Activated T-cell treated with anti-CD3 and anti-CD28 coated beads, Interleukin-2, amount 50 U/mL, for 24 hours (primary cell): ENCODE measurements at regions not wholly inside any gene's neighbourhood (a gene's known extent, or its start where the extent isn't known, plus 50 kb on each side); places are given as distances from the start of the nearest gene placed in this dataset.

ENCODE experiments used
- DNase-seq: peaks from one replicate; pipeline ENCODE4 v3.0.0-alpha.2; 2020
- H3K27ac Mint-ChIP-seq: 2 replicates; pipeline ENCODE4 v1.8.0; 2020; ENCODE audit warnings: mild to moderate bottlenecking, mixed read lengths
- H3K27me3 Mint-ChIP-seq: 2 replicates; pipeline ENCODE4 v1.8.0; 2020; ENCODE audit warnings: mixed read lengths
- H3K36me3 Mint-ChIP-seq: 2 replicates; pipeline ENCODE4 v1.8.0; 2020; ENCODE audit warnings: low read depth, mixed read lengths
- H3K4me1 Mint-ChIP-seq: 2 replicates; pipeline ENCODE4 v1.8.0; 2020; ENCODE audit warnings: low read depth, mixed read lengths
- H3K4me3 Mint-ChIP-seq: 2 replicates; pipeline ENCODE4 v1.8.0; 2020; ENCODE audit warnings: mild to moderate bottlenecking, moderate library complexity, mixed read lengths
- H3K9me3 Mint-ChIP-seq: 2 replicates; pipeline ENCODE4 v1.8.0; 2020; ENCODE audit warnings: mixed read lengths

DNA sequence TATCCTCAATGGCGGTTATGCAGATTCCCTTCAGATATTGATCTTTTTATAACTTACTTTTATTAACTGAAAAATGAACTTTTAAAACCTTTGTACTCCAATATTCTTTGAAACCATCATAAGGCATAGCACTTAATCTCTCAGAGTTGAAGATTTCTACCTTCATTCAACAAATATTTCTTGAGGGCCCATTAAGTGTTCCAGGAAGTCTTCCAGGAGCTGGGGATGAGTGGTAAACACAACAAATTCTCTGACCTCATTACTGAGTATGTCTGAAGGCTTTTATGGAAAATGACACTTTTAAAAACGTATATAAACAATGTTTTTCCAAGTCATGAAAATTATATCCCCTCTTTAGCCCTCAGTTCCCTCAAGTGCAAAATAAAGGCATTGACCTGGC, 575.3 kb upstream of the IL12A start:
- no peak overlapping the region for H3K4me3 Mint-ChIP-seq
- H3K9me3 Mint-ChIP-seq: peaks cover 23% of the 10 kb centered on the region
- H3K27ac Mint-ChIP-seq: no peak overlapping the region

DNA sequence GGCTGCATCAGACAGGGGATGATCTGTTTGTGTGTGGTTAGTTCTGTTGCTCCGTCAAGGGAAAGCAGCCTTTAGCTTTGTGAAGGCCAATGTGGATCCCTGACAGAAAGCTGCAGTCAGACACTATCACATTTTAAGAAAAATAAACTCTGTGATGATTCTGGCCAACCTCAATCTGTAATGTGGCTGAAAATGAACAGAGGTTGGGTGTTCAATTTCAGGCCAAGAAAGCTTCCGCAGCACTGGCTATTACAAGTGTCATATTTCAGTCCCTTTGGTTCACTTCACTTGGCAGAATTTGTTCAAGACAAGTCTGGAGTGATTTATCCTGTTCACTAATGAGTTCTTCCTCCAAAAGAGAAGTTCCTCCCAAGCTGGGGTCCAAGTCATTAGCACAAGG, 571.8 kb upstream of the IL12A start:
- Mint-ChIP-seq H3K4me3 (no peak overlapping the region), H3K36me3 (no peaks in the 10 kb centered on the region), H3K9me3 (peaks cover 9% of the 10 kb centered on the region), H3K27me3 (no peaks in the 10 kb centered on the region), H3K27ac (no peak overlapping the region), H3K4me1 (no peaks in the 10 kb centered on the region)
- DNase-seq: no peak

More for the DNA sequence above, 575.3 kb upstream of the IL12A start:
- H3K4me1 Mint-ChIP-seq: no peaks in the 10 kb centered on the region
- no peak for DNase-seq
- no peaks in the 10 kb centered on the region for H3K27me3 Mint-ChIP-seq
- no peaks in the 10 kb centered on the region for H3K36me3 Mint-ChIP-seq

DNA sequence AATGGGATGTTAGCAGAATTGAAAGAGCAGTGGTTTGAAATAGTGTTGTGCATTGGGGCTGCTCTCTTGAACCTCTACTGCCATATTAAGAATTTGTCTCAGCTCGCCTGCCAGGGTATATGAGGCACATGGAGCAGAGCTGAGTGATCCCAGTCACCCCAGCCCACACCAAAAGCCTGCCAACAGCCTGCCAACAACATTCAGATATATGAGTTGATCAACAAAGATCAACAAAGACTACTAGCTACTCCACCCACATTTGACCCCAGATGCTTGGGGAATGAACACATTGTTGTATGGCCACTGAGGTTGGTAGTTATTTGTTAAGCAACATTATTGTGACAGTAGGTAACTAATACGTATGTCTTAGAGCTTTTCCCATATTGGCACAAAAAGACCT, 570.9 kb upstream of the IL12A start:
- H3K36me3 Mint-ChIP-seq: no peaks in the 10 kb centered on the region
- DNase-seq: no peak

DNA sequence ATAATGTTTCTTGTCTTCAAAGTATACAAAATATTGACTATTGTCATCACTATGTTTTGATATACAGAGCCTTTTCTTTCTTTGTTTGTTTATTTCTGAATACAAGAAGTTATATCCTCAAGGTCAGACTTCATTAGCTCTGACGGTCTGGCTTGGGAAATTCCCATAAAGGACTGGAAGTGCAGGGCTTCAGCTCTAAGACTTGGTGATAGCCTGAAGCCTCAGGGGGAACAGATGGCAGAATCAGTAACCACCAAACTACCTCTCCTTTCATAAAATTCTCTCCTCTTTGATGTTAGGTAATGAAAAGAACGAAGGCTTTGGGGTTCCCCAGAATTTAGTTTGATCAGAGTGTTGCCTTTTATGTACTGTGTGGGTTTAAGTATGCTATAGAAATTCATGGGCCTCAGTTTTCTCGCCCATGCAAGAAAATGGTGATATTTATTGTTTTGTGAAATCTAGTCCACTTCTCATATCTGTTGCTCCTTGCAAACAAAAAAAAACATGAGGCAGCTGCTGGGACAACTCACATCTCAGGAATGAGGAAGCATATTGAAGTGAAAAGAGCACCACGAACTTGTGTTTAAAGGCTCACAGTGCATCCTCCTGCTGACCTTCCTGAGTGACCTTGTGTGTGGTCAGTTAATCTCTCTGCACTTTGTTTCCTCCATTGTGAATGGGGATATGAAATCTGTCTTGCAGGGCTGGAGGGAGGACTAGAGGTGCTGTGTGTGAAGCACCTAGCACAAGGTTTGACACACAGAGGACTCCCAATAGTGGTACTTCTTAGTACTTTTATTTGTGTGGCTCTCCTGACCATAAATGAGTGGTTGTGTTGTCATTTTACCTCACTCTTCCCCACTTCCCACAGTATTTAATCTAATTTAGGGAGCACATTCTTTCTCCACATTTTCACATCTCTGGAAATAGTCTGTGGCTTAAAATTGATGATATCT, 569.8 kb upstream of the IL12A start:
- no peak for DNase-seq
- H3K9me3 Mint-ChIP-seq: peaks cover 16% of the 10 kb centered on the region
- H3K27ac Mint-ChIP-seq: no peak overlapping the region
- no peak overlapping the region for H3K4me3 Mint-ChIP-seq
- H3K4me1 Mint-ChIP-seq: no peaks in the 10 kb centered on the region
- no peaks in the 10 kb centered on the region for H3K36me3 Mint-ChIP-seq
- H3K27me3 Mint-ChIP-seq: no peaks in the 10 kb centered on the region

More for the DNA sequence above, 570.9 kb upstream of the IL12A start:
- H3K27ac Mint-ChIP-seq: no peak overlapping the region
- no peak overlapping the region for H3K4me3 Mint-ChIP-seq
- no peaks in the 10 kb centered on the region for H3K4me1 Mint-ChIP-seq
- H3K9me3 Mint-ChIP-seq: peaks cover 11% of the 10 kb centered on the region
- no peaks in the 10 kb centered on the region for H3K27me3 Mint-ChIP-seq

DNA sequence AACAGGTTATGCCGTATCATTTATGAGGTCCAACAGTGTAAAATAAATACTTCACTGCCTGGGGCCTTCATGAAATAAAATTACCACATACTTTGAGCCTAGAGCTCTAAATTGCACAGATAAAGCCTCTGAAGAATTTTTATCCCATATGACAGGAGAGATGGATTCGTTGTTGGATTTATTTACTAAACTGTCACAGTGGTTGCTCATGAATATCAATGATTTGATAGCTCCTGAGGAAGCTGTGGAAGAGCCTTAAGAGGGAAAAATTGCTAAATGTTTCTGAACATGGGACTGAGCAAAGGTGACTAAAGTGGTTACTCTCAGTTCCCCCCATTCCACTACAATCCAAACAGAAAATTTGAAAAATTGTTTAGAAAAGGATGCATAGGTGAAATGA, 558.9 kb upstream of the IL12A start:
- Mint-ChIP-seq H3K36me3 (no peaks in the 10 kb centered on the region), H3K27ac (no peak overlapping the region), H3K4me1 (no peaks in the 10 kb centered on the region), H3K4me3 (no peak overlapping the region), H3K27me3 (no peaks in the 10 kb centered on the region), H3K9me3 (peaks cover 4% of the 10 kb centered on the region)
- DNase-seq: no peak

DNA sequence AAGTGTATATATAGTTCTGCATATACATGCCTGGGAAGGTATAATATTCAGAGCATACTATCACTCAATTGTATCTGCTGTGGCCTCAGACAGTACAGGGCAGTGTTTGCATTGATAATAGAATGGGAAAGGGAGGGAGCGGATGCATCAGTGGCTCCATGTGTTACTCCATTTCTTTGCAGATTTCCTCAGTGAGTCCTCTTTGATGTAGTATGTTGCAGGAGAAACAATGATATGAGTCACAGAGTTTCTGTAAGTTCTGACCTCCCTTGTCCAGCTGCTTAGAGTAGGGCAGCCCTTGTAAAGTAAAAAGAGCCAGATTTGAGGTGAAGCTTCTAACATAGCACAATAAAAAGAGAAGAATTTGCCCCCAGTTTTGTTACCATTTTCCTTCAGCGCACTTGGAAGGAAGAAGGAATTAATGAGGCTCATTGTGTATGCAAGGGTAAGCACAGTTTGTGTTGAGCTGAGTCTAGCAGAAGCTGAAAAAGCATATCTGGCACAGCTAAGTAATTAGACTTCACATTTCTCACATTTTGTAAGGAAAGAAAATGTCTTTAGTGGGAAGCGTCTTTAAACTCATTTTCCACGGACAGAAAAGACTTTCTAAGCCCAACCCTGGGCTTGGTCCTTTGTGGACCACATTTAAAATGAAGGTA, 555.8 kb upstream of the IL12A start:
- Mint-ChIP-seq H3K27me3 (no peaks in the 10 kb centered on the region), H3K4me3 (no peak overlapping the region), H3K9me3 (peaks cover 4% of the 10 kb centered on the region), H3K36me3 (no peaks in the 10 kb centered on the region), H3K4me1 (no peaks in the 10 kb centered on the region), H3K27ac (no peak overlapping the region)
- DNase-seq: no peak

DNA sequence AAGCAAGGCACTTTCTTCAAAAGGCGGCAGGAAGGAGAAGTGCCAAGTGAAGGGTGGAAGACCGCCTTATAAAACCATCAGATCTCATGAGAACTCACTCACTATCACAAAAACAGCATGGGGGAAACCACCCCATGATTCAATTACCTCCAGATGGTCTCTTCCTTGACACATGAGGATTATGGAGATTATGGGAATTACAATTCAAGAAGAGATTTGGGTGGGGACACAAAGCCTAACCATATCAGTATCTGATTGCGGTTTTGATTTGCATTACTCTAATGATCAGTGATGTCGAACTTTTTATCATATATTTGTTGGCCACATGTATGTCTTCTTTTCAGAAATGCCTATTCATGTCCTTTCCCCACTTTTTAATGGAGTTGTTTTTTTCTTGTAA, 549.3 kb upstream of the IL12A start:
- Mint-ChIP-seq H3K4me1 (no peaks in the 10 kb centered on the region), H3K27ac (no peak overlapping the region), H3K36me3 (no peaks in the 10 kb centered on the region), H3K9me3 (peaks cover 5% of the 10 kb centered on the region), H3K27me3 (no peaks in the 10 kb centered on the region), H3K4me3 (no peak overlapping the region)
- no peak for DNase-seq

DNA sequence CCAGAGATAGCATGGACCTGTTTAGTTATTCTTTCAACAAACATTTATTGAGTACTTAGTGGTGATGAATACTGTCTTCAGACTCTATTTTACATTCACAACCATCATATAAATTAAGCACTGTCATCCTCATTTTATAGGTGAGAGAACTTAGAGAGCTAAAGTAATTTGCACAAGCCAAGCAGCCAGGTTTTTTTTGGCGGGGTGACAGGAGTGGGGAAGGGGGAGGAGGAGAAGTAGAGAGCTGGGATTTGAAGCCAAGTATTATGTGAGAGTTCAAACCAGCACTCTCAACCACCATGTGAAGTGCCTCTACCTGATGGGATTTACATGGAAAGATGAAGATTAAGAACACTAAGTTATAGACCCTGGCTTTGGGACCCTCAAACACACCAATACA, 547.4 kb upstream of the IL12A start:
- no peak overlapping the region for H3K27ac Mint-ChIP-seq
- peaks cover 8% of the 10 kb centered on the region for H3K9me3 Mint-ChIP-seq
- H3K36me3 Mint-ChIP-seq: no peaks in the 10 kb centered on the region
- no peaks in the 10 kb centered on the region for H3K27me3 Mint-ChIP-seq
- no peaks in the 10 kb centered on the region for H3K4me1 Mint-ChIP-seq
- H3K4me3 Mint-ChIP-seq: no peak overlapping the region
- no peak for DNase-seq

DNA sequence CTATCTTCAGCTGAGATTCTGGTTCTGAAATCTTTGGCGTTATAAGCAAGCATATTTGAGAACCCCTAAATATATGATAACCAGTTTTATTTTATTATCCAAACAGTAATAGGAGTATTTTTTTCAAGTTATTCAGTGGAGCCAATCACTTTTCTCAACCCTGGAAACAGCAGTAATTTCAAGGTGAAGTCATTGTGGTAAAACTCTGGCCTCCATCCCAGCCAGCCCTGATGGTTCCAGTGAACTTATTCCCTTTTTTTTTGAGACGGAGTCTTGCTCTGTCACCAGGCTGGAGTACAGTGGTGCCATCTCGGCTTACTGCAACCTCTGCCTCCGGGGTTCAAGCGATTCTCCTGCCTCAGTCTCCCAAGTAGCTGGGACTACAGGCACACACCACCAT, 545.4 kb upstream of the IL12A start:
- Mint-ChIP-seq H3K27me3 (no peaks in the 10 kb centered on the region), H3K9me3 (peaks cover 8% of the 10 kb centered on the region), H3K27ac (no peak overlapping the region)

DNA sequence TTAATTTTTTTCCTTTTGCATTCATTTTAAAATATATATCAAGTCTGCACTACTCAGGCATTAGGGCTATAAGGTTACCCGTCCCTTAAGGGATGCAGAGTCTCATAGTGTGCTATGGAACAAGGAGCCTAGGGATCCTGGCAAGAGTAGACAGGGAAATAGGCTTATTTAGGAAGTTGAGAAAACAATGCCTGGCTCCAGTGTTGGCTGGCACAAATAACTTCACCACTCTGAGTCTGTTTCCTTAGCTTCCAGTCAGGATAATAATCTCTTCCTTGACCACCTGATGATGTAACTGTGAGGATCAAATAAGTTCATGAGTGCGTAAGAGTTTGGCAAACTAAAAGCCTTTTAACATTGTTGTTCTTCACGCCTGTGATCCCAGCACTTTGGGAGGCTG, 540.8 kb upstream of the IL12A start:
- Mint-ChIP-seq H3K27ac (no peak overlapping the region), H3K9me3 (peaks cover 5% of the 10 kb centered on the region), H3K4me3 (no peak overlapping the region), H3K27me3 (no peaks in the 10 kb centered on the region), H3K36me3 (no peaks in the 10 kb centered on the region), H3K4me1 (no peaks in the 10 kb centered on the region)
- no peak for DNase-seq

More for the DNA sequence above, 545.4 kb upstream of the IL12A start:
- Mint-ChIP-seq H3K4me1 (no peaks in the 10 kb centered on the region), H3K4me3 (no peak overlapping the region), H3K36me3 (no peaks in the 10 kb centered on the region)
- DNase-seq: no peak

DNA sequence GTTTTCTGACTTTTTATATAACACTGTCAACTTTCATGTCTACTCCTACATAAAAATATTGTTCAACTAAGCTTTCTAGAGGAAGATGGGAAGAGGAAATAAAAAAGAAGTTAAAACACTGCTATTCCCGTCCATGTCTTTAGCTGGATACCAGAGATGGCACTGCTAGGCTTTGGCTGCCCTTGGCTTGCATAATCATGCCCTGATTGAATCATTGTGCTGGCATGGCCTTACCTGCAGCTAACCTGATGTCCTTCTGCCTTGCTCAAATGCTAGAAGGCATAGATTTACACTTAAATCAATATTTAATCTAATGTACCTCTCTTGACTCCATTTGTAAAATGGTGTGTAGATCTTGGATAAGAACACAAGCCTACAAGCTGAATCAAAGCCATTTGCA, 539.7 kb upstream of the IL12A start:
- H3K4me3 Mint-ChIP-seq: no peak overlapping the region
- no peaks in the 10 kb centered on the region for H3K36me3 Mint-ChIP-seq
- no peaks in the 10 kb centered on the region for H3K27me3 Mint-ChIP-seq
- no peak overlapping the region for H3K27ac Mint-ChIP-seq
- H3K4me1 Mint-ChIP-seq: no peaks in the 10 kb centered on the region
- H3K9me3 Mint-ChIP-seq: peaks cover 5% of the 10 kb centered on the region
- no peak for DNase-seq

DNA sequence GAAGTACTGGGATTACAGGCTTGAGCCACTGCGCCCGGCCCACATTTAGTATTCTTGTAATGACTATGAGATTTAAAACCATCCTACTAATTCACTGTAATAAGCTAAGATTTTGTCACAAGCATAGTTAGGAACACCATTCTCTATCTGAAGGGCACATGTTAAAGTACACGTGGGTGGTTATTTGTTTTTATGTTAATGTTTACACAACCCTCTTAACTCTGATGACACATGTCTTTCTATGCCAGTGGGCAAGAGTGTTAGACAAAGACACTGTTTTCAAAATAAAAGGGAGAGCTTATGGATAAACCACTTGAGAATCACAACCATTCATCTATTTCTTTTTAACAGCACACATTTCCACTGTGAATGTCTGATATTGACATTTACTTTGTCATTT, 537.6 kb upstream of the IL12A start:
- Mint-ChIP-seq H3K27ac (no peak overlapping the region), H3K9me3 (peaks cover 2% of the 10 kb centered on the region), H3K4me3 (no peak overlapping the region), H3K36me3 (no peaks in the 10 kb centered on the region), H3K4me1 (no peaks in the 10 kb centered on the region), H3K27me3 (no peaks in the 10 kb centered on the region)
- no peak for DNase-seq

DNA sequence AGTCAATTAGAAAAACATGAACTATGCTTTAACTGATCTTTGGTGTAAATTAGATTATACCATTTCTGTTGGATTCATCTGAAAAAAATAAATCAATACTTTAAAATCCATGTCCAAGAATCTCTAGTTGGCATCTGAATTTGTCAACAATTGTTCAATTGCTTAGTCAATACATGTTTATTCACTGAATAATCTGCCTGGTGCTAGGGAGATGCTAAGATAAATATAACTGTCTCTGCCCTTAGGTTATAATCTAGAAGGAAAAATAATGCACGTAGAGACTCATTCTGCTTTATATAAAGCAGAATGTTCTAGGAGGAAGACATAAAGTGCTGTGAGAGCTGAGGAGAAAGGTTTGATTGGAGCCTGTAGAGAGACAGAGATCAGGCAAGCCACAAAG, 537.2 kb upstream of the IL12A start:
- Mint-ChIP-seq H3K36me3 (no peaks in the 10 kb centered on the region), H3K9me3 (peaks cover 2% of the 10 kb centered on the region), H3K27me3 (no peaks in the 10 kb centered on the region), H3K27ac (no peak overlapping the region), H3K4me3 (no peak overlapping the region), H3K4me1 (no peaks in the 10 kb centered on the region)
- DNase-seq: no peak

DNA sequence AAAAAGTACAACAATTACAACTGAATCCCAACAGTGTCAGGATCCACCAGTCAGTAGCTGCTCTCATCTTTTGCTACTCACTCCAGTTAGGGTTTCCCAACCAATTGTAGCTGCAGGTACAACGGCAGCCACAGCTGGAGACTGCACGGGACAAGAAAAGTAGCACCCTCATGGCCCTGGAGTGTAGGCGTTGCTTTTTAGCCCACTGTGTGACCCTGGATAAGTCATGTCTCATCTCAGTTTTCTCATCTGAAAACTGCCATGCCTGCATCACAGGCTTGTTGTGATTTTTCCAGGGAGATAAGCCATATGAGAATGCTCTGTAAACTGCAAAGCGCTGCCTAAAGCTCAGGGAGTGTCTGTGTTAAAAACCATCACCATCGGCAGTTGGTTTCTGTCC, 535.6 kb upstream of the IL12A start:
- H3K27me3 Mint-ChIP-seq: no peaks in the 10 kb centered on the region
- H3K4me3 Mint-ChIP-seq: no peak overlapping the region
- H3K36me3 Mint-ChIP-seq: no peaks in the 10 kb centered on the region
- no peak overlapping the region for H3K27ac Mint-ChIP-seq
- DNase-seq: no peak
- no peaks in the 10 kb centered on the region for H3K4me1 Mint-ChIP-seq
- peaks cover 2% of the 10 kb centered on the region for H3K9me3 Mint-ChIP-seq

DNA sequence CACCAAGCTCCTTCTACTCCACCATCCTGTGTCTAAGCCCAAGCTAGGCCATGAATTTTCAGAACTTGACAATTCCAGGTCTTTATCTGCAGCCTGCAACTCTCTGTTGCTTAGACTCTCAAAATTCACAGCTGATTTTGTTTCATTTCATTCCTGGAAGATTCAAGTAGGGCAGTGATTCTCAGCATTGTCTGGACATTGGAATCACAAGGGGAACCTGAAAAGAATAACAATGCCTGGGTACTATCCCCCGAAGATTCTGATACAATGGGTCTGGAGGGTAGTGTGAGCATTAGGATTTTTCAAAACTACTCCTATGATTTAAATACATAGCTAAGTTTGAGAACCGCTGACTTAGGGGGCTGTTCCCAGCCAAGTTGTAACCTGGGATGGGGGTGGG, 534.7 kb upstream of the IL12A start:
- H3K4me1 Mint-ChIP-seq: no peaks in the 10 kb centered on the region
- no peak overlapping the region for H3K27ac Mint-ChIP-seq
- peaks cover 2% of the 10 kb centered on the region for H3K9me3 Mint-ChIP-seq
- no peaks in the 10 kb centered on the region for H3K27me3 Mint-ChIP-seq
- H3K36me3 Mint-ChIP-seq: no peaks in the 10 kb centered on the region
- no peak for DNase-seq
- H3K4me3 Mint-ChIP-seq: no peak overlapping the region
